ENCODE measurements at regions not wholly inside any gene's neighbourhood (a gene's known extent, or its start where the extent isn't known, plus 50 kb on each side); places are given as distances from the start of the nearest gene placed in this dataset.

- ATAC-seq, result peak; percentile 50; the same call in 2 of the 3 replicates
- TF ChIP-seq ZNF8 (CRISPR knock-in tag; IDR thresholded peaks at IDR 0.05) (no peak), ISL1 (CRISPR knock-in tag; IDR thresholded peaks at IDR 0.05) (peak; percentile 25; the same call in 1 of the 2 replicates), TCF4 (CRISPR knock-in tag; IDR thresholded peaks at IDR 0.05; ENCODE audit: borderline replicate concordance) (no peak)
Measured at GRCh38 chr4:97496298-97496873, 646.9 kb downstream of the STPG2 start.

GRCh38 chr4:97498875-97499274 is 644.4 kb downstream of the STPG2 start:
- TF ChIP-seq ZFP3 (CRISPR knock-in tag; IDR thresholded peaks at IDR 0.05) (no peak), ARNTL (CRISPR knock-in tag; IDR thresholded peaks at IDR 0.05; ENCODE audit: borderline replicate concordance, low read depth) (no peak), TOX (CRISPR knock-in tag; IDR thresholded peaks at IDR 0.05; ENCODE audit: borderline replicate concordance) (0 out of 2 replicates have a peak, but pooled peaks have one; percentile 43), CSRNP3 (CRISPR knock-in tag; IDR thresholded peaks at IDR 0.05) (no peak), PATZ1 (CRISPR knock-in tag; IDR thresholded peaks at IDR 0.05; ENCODE audit: borderline replicate concordance) (no peak)
- peak; percentile 79 for ATAC-seq

GRCh38 chr4:97500423-97500822 is 642.9 kb downstream of the STPG2 start:
- TF ChIP-seq PPARA (CRISPR knock-in tag; IDR thresholded peaks at IDR 0.05; ENCODE audit: borderline replicate concordance) (no peak), ZFP3 (CRISPR knock-in tag; IDR thresholded peaks at IDR 0.05) (no peak), ARNTL (CRISPR knock-in tag; IDR thresholded peaks at IDR 0.05; ENCODE audit: borderline replicate concordance, low read depth) (no peak), ZC3H10 (CRISPR knock-in tag; IDR thresholded peaks at IDR 0.05) (no peak), ISL1 (CRISPR knock-in tag; IDR thresholded peaks at IDR 0.05) (no peak), TCF4 (CRISPR knock-in tag; IDR thresholded peaks at IDR 0.05; ENCODE audit: borderline replicate concordance) (no peak), ZNF8 (CRISPR knock-in tag; IDR thresholded peaks at IDR 0.05) (no peak), ZNF70 (CRISPR knock-in tag; IDR thresholded peaks at IDR 0.05) (no peak), CREB5 (CRISPR knock-in tag; IDR thresholded peaks at IDR 0.05; ENCODE audit: low read depth) (no peak), CSRNP3 (CRISPR knock-in tag; IDR thresholded peaks at IDR 0.05) (no peak), GLIS3 (CRISPR knock-in tag; IDR thresholded peaks at IDR 0.05) (no peak), SNAI2 (CRISPR knock-in tag; IDR thresholded peaks at IDR 0.05) (no peak), TSHZ2 (CRISPR knock-in tag; IDR thresholded peaks at IDR 0.05) (no peak), ESRRG (CRISPR knock-in tag; IDR thresholded peaks at IDR 0.05) (no peak), ZNF565 (CRISPR knock-in tag; conservative IDR thresholded peaks at IDR 0.05; ENCODE audit: low read depth) (no peak), RARB (CRISPR knock-in tag; IDR thresholded peaks at IDR 0.05) (no peak), CSDC2 (CRISPR knock-in tag; IDR thresholded peaks at IDR 0.05) (no peak)
- no peak for ATAC-seq

- ATAC-seq, result no peak
- TF ChIP-seq ISL1 (CRISPR knock-in tag; IDR thresholded peaks at IDR 0.05) (no peak), ZC3H10 (CRISPR knock-in tag; IDR thresholded peaks at IDR 0.05) (no peak), PPARA (CRISPR knock-in tag; IDR thresholded peaks at IDR 0.05; ENCODE audit: borderline replicate concordance) (no peak), ZNF565 (CRISPR knock-in tag; conservative IDR thresholded peaks at IDR 0.05; ENCODE audit: low read depth) (no peak), ARNTL (CRISPR knock-in tag; IDR thresholded peaks at IDR 0.05; ENCODE audit: borderline replicate concordance, low read depth) (no peak), TCF4 (CRISPR knock-in tag; IDR thresholded peaks at IDR 0.05; ENCODE audit: borderline replicate concordance) (no peak), ESRRG (CRISPR knock-in tag; IDR thresholded peaks at IDR 0.05) (no peak), TOX (CRISPR knock-in tag; IDR thresholded peaks at IDR 0.05; ENCODE audit: borderline replicate concordance) (no peak), RARB (CRISPR knock-in tag; IDR thresholded peaks at IDR 0.05) (no peak), GLIS3 (CRISPR knock-in tag; IDR thresholded peaks at IDR 0.05) (no peak), ZFP3 (CRISPR knock-in tag; IDR thresholded peaks at IDR 0.05) (no peak), OSR1 (CRISPR knock-in tag; IDR thresholded peaks at IDR 0.05) (no peak)
Measured at GRCh38 chr4:97504713-97505112, 638.6 kb downstream of the STPG2 start.
